NCI-H460 (cell line): ENCODE measurements at regions not wholly inside any gene's neighbourhood (a gene's known extent, or its start where the extent isn't known, plus 50 kb on each side); places are given as distances from the start of the nearest gene placed in this dataset.
"Not testable (repeated sequence)": the region's sequence is repeated elsewhere in the genome, so short reads cannot be mapped to it uniquely, and the experiment has no call there.

Experiments used
- DNase-seq: peaks from one replicate; pipeline ENCODE4 v3.0.0-alpha.2; 2016; ENCODE audit warnings: low read depth; ENCODE audit errors: extremely low read depth

- peak; percentile 53 for DNase-seq
Measured at GRCh38 chr7:19963695-19964094, 190.3 kb upstream of the TMEM196 start.

GRCh38 chr7:19958309-19958896 is 185.0 kb upstream of the TMEM196 start:
- DNase-seq = peak; percentile 99

- DNase-seq = peak; percentile 32
Measured at GRCh38 chr7:19957664-19958063, 184.2 kb upstream of the TMEM196 start.

DNA sequence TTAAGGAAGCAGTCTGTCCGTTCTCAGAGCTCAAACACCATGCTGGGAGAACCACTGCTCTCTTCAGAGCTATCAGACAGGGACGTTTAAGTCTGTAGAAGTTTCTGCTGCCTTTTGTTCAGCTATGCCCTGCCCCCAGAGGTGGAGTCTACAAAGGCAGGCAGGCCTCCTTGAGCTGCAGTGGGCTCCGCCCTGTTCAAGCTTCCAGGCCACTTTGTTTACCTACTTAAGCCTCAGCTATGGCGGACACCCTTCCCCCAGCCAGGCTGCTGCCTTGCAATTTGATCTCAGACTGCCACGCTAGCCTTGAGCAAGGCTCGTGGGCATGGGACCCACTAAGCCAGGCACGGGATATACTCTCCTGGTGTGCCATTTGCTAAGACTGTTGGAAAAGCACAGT is 180.7 kb upstream of the TMEM196 start:
- DNase-seq = not testable (repeated sequence)

DNA sequence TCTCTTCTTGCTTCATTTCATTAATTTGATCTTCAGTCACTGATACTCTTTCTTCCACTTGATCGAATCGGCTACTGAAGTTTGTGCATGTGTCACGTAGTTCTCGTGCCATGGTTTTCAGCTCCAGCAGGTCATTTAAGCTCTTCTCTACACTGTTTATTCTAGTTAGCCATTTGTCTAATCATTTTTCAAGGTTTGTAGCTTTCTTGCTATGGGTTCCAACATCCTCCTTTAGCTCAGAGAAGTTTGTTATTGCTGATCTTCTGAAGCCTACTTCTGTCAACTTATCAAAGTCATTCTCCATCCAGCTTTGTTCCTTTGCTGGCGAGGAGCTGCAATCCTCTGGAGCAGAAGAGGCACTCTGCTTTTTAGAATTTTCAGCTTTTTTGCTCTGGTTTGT is 180.0 kb upstream of the TMEM196 start:
- not testable (repeated sequence) for DNase-seq

GRCh38 chr7:19948160-19948559 is 174.7 kb upstream of the TMEM196 start:
- DNase-seq = no peak

DNA sequence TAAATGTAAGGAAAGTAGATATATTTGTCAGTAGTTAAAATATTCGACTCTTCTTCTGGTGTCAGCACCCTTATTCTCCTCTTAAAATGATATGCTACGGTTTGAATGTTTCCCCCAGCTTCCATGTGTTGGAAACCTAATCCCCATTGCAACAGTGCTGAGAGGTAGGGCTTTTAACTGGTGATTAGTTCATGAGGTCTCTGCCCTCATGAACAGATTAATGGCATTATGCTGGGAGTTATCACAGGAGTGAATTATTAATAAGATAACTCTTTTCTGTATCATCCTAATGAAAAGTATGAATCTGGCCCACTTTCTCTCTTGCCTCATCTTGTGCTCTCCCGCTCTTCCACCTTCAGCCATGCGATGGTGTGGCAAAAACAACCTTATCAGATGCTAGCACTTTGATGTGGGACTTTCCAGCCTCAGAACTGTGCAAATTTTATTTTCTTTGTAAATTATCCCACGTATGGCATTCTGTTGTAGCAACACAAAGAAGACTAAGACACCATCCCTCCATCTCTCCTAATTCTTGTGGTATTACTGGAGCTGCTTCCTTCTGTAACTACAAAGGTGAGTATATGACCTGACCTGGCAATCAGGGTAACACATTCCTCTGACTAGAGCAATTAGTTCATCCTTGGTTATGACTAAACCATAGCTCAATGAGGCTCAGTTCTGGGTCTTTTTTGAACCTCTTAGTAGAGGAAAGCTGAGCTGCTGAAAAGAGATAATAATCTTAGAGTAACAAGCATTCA is 171.1 kb upstream of the TMEM196 start:
- DNase-seq = no peak

DNA sequence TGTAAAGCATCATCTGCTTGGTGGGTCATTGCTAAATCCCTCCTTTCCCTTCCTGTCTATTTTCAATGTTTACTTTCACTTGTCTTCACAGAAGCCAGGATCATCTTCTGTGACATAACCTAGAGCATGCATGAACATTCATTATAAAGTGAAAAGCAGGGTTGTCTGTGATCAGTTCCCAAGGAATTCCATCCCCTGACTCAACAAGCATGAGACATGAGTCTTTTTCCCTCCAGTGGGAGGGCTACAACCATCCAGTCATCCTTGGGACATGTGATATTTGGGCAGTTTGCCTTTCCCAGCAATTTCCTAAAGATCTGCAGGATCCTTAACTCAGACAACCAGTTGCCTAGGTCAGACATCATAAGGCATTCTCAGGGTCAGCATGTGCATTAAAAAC is 166.3 kb upstream of the TMEM196 start:
- no peak for DNase-seq

GRCh38 chr7:19932549-19933249 is 159.3 kb upstream of the TMEM196 start:
- DNase-seq = no peak

- DNase-seq = no peak
Measured at GRCh38 chr7:19930851-19931250, 157.4 kb upstream of the TMEM196 start.

GRCh38 chr7:19930051-19930450 is 156.6 kb upstream of the TMEM196 start:
- no peak for DNase-seq

- DNase-seq = no peak
Measured at GRCh38 chr7:19928247-19928646, 154.8 kb upstream of the TMEM196 start.

- no peak for DNase-seq
Measured at GRCh38 chr7:19920705-19921104, 147.3 kb upstream of the TMEM196 start.

GRCh38 chr7:19920166-19920565 is 146.7 kb upstream of the TMEM196 start:
- DNase-seq = no peak

- DNase-seq = no peak
Measured at GRCh38 chr7:19919261-19920095, 146.1 kb upstream of the TMEM196 start.

DNA sequence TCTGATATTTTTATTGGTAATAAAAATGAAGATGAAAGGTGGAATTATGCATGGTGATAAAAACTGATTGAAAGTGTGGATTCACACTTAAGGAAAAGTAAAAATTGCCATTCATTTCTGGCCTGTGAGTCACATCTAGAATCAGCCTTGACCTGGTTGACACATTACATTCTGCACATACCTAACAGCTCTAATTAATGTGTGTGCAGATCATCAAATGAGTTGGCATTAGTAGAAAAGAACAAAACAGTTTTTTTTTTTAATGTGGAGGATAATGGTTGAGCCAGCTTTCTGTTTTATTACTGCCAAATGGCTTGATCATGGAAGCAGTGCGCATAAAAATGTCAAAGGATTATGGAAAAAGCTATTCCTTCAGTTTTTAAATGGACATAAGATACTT is 142.6 kb upstream of the TMEM196 start:
- no peak for DNase-seq

- no peak for DNase-seq
Measured at GRCh38 chr7:19915596-19915995, 142.2 kb upstream of the TMEM196 start.

- no peak for DNase-seq
Measured at GRCh38 chr7:19914866-19915265, 141.4 kb upstream of the TMEM196 start.

DNA sequence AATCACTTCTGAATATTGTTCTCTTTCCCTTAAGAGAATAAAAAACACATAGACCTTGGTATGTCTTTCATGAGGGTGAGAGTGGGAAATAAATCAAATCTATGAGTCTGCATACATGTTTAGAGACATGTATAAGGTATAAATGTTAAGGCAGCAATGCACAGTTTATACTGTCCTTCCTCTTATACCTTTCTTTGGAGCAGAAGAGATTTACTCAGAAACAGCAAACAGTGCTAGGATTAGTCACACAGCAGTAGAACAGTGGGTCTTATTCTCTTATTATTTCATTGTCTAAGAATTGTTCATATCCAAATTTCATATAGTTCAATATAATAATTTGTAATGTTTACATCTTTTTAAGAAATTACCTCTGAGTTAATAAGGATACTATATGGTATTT is 126.7 kb upstream of the TMEM196 start:
- DNase-seq = no peak

- no peak for DNase-seq
Measured at GRCh38 chr7:19899529-19899928, 126.1 kb upstream of the TMEM196 start.

- DNase-seq = not testable (repeated sequence)
Measured at GRCh38 chr7:19882893-19883292, 109.5 kb upstream of the TMEM196 start.
